Lower leg skin (tissue), 3 donors: ENCODE measurements at regions not wholly inside any gene's neighbourhood (a gene's known extent, or its start where the extent isn't known, plus 50 kb on each side); places are given as distances from the start of the nearest gene placed in this dataset.

ENCODE experiments used
- CTCF ChIP-seq, 3 donors: fragments of 450-650 bp; IDR thresholded peaks; one replicate each; pipeline ENCODE4 v1.5.1; 2016; ENCODE audit warnings: antibody characterized with exemption in 3 of 3, mild to moderate bottlenecking in 3 of 3, moderate library complexity in 2 of 3
- POLR2A ChIP-seq, 2 donors: fragments of 450-650 bp; IDR thresholded peaks; one replicate each; pipeline ENCODE4 v1.6.1; 2016 to 2017; ENCODE audit warnings: antibody characterized with exemption in 2 of 2, mild to moderate bottlenecking in 1 of 2, moderate library complexity in 1 of 2

GRCh38 chr7:57210871-57211270 is 78.6 kb upstream of the ZNF479 start:
- no peak for TF ChIP-seq CTCF (IDR thresholded peaks at IDR 0.05)
- TF ChIP-seq POLR2A (IDR thresholded peaks at IDR 0.05) = no peak
